Psoas muscle (tissue), 7 donors: ENCODE measurements at regions not wholly inside any gene's neighbourhood (a gene's known extent, or its start where the extent isn't known, plus 50 kb on each side); places are given as distances from the start of the nearest gene placed in this dataset.

Source experiments
- ATAC-seq, 4 donors: fragments of 200-7000 bp; cut with Tn5 transposase; one replicate each; pipeline ENCODE4 v1.9.1; 2020; ENCODE audit warnings: moderate library complexity in 3 of 4, mild to moderate bottlenecking in 2 of 4
- DNase-seq, 2 donors: peaks; one replicate each; pipeline ENCODE4 v3.0.0-alpha.2; 2020
- H3K27ac ChIP-seq: fragments of 200-600 bp; one replicate; pipeline ENCODE4 v1.8.0; 2022
- H3K27me3 ChIP-seq, 3 donors: fragments of 200-600 bp in 1 of 3; one replicate each; pipeline versions ENCODE4 v1.6.1 to v1.8.0; 2013 to 2022; ENCODE audit warnings: low read length in 2 of 3, mild to moderate bottlenecking in 2 of 3, moderate library complexity in 1 of 3; ENCODE audit not compliant: insufficient read depth in 3 of 3
- H3K36me3 ChIP-seq, 2 donors: fragments of 200-600 bp in 1 of 2; one replicate each; pipeline versions ENCODE4 v1.6.1 to v1.8.0; 2013 to 2022; ENCODE audit warnings: low read depth in 1 of 2, mild to moderate bottlenecking in 1 of 2, moderate library complexity in 1 of 2; ENCODE audit not compliant: insufficient read depth in 1 of 2
- H3K4me1 ChIP-seq: fragments of 200-600 bp; one replicate; pipeline ENCODE4 v1.8.0; 2022
- H3K4me3 ChIP-seq: fragments of 200-600 bp; one replicate; pipeline ENCODE4 v1.8.0; 2022; ENCODE audit warnings: mild to moderate bottlenecking
- H3K9me3 ChIP-seq: fragments of 200-600 bp; one replicate; pipeline ENCODE4 v1.8.0; 2022
- CTCF ChIP-seq: fragments of 200-600 bp; IDR thresholded peaks from one replicate; pipeline ENCODE4 v1.8.0; 2022; ENCODE audit warnings: antibody characterized with exemption
- WGBS, 3 donors: extraction: QIAGEN DNeasy Blood & Tissue Kit; methylation state at CpG; one replicate each; pipeline versions ENCODE4 v1.1.6 to v1.1.7; 2013; 5-methylcytosine and 5-hydroxymethylcytosine counted together
- intact Hi-C, 2 donors: fragments of 100-400 bp; cut with DNase I; formaldehyde crosslinking; loops; one replicate each; pipeline versions ENCODE4 v1.11.0 to v1.14.2; 2022
- donor health status: healthy with polysubstance abuse.
- donor health status: DM: no; HTN: no; CAD: no; lungs with moderate emphysema.
- donor health status: Bipolar disorder and iron deficiency.
- donor health status: healthy.
- donor health status: DM: yes; HTN: yes; CAD: no.
- donor health status: DM: no; HTN: no; CAD: no.
- donor health status: DM: yes; HTN: yes; CAD: no.

GRCh38 chr3:78267235-78267634 is 1227.3 kb downstream of the ROBO2 start:
- intact Hi-C loops, result no loop called here

GRCh38 chr3:78268087-78268486 is 1228.2 kb downstream of the ROBO2 start:
- Histone ChIP-seq H3K9me3 (peaks cover 7% of the 10 kb centered on the region), H3K36me3 (no peaks in the 10 kb centered on the region), H3K27me3 (no peaks in the 10 kb centered on the region), H3K4me1 (no peaks in the 10 kb centered on the region), H3K27ac (no peak overlapping the region), H3K4me3 (no peak overlapping the region)
- intact Hi-C loops, result no loop called here
- TF ChIP-seq CTCF, result no peak
- ATAC-seq (no peak), DNase-seq (no peak)
- 92 to 99% (median 93%) methylated on average over 2 of the region's 2 CpGs for WGBS, 3 donors

More at GRCh38 chr3:78267235-78267634, 1227.3 kb downstream of the ROBO2 start:
- no peaks in the 10 kb centered on the region for H3K4me1 ChIP-seq
- H3K4me3 ChIP-seq, result no peak overlapping the region
- no peak for TF ChIP-seq CTCF
- no peaks in the 10 kb centered on the region for H3K27me3 ChIP-seq
- DNase-seq (no peak), ATAC-seq (no peak)
- H3K36me3 ChIP-seq, result no peaks in the 10 kb centered on the region
- H3K9me3 ChIP-seq, result peaks cover 7% of the 10 kb centered on the region
- no peak overlapping the region for H3K27ac ChIP-seq

- DNase-seq (no peak), ATAC-seq (no peak)
- Histone ChIP-seq H3K9me3 (peaks cover 7% of the 10 kb centered on the region), H3K36me3 (no peaks in the 10 kb centered on the region), H3K27me3 (no peaks in the 10 kb centered on the region), H3K27ac (no peak overlapping the region), H3K4me3 (no peak overlapping the region), H3K4me1 (no peaks in the 10 kb centered on the region)
- TF ChIP-seq CTCF, result no peak
- intact Hi-C loops, result no loop called here
- WGBS, 3 donors, result 75 to 80% (median 80%) methylated on average over 5 of the region's 5 CpGs
Observed at GRCh38 chr3:78268716-78269668, 1229.1 kb downstream of the ROBO2 start.

- DNase-seq, result no peak
Observed at GRCh38 chr3:78273326-78273725, 1233.4 kb downstream of the ROBO2 start.

More at GRCh38 chr3:78273326-78273725, 1233.4 kb downstream of the ROBO2 start:
- no peaks in the 10 kb centered on the region for H3K4me1 ChIP-seq
- ATAC-seq, result no peak
- H3K4me3 ChIP-seq, result no peak overlapping the region
- no peaks in the 10 kb centered on the region for H3K9me3 ChIP-seq
- whole genome bisulfite sequencing, 3 donors, result 44 to 53% (median 45%) methylated on average over 4 of the region's 4 CpGs
- intact Hi-C loops, result no loop called here
- no peaks in the 10 kb centered on the region for H3K36me3 ChIP-seq
- no peak overlapping the region for H3K27ac ChIP-seq
- H3K27me3 ChIP-seq, result no peaks in the 10 kb centered on the region
- no peak for TF ChIP-seq CTCF
